NCI-H1930 (cell line): ENCODE measurements at regions not wholly inside any gene's neighbourhood (a gene's known extent, or its start where the extent isn't known, plus 50 kb on each side); places are given as distances from the start of the nearest gene placed in this dataset.

Experiments
- DNase-seq, 2 experiments: peaks; one replicate each; lab custom pipeline; 2025; lab: John Stamatoyannopoulos, UW

GRCh38 chr11:134556186-134556585 is 144.1 kb upstream of the B3GAT1 start:
- DNase-seq, result no peak

GRCh38 chr11:134555510-134555909 is 143.5 kb upstream of the B3GAT1 start:
- DNase-seq, result no peak

GRCh38 chr11:134554861-134555260 is 142.8 kb upstream of the B3GAT1 start:
- no peak for DNase-seq

GRCh38 chr11:134554106-134554505 is 142.1 kb upstream of the B3GAT1 start:
- DNase-seq, result no peak

GRCh38 chr11:134552749-134553148 is 140.7 kb upstream of the B3GAT1 start:
- DNase-seq, result no peak

GRCh38 chr11:134545521-134545920 is 133.5 kb upstream of the B3GAT1 start:
- no peak for DNase-seq

GRCh38 chr11:134544095-134544815 is 132.2 kb upstream of the B3GAT1 start:
- no peak for DNase-seq

- no peak for DNase-seq
Observed at GRCh38 chr11:134543645-134544044, 131.6 kb upstream of the B3GAT1 start.

- DNase-seq, result no peak
Observed at GRCh38 chr11:134543241-134543640, 131.2 kb upstream of the B3GAT1 start.

- DNase-seq, result no peak
Observed at GRCh38 chr11:134542401-134543165, 130.5 kb upstream of the B3GAT1 start.

- DNase-seq, result no peak
Observed at GRCh38 chr11:134541951-134542350, 129.9 kb upstream of the B3GAT1 start.

GRCh38 chr11:134541355-134541754 is 129.3 kb upstream of the B3GAT1 start:
- DNase-seq, result no peak

- no peak for DNase-seq
Observed at GRCh38 chr11:134539285-134539684, 127.2 kb upstream of the B3GAT1 start.

GRCh38 chr11:134538742-134539141 is 126.7 kb upstream of the B3GAT1 start:
- no peak for DNase-seq

GRCh38 chr11:134537941-134538340 is 125.9 kb upstream of the B3GAT1 start:
- DNase-seq, result no peak

GRCh38 chr11:134537296-134537695 is 125.3 kb upstream of the B3GAT1 start:
- DNase-seq, result no peak

GRCh38 chr11:134536677-134537076 is 124.6 kb upstream of the B3GAT1 start:
- DNase-seq, result no peak

GRCh38 chr11:134536219-134536618 is 124.2 kb upstream of the B3GAT1 start:
- no peak for DNase-seq

GRCh38 chr11:134535029-134536025 is 123.3 kb upstream of the B3GAT1 start:
- no peak for DNase-seq

GRCh38 chr11:134533511-134533910 is 121.5 kb upstream of the B3GAT1 start:
- DNase-seq, result no peak

- DNase-seq, result no peak
Observed at GRCh38 chr11:134532921-134533421, 120.9 kb upstream of the B3GAT1 start.
